SK-N-SH treated with all-trans-retinoic acid at 6 μM for 48 hours (cell line): ENCODE measurements at regions not wholly inside any gene's neighbourhood (a gene's known extent, or its start where the extent isn't known, plus 50 kb on each side); places are given as distances from the start of the nearest gene placed in this dataset.

Experiments used
- CREB5 ChIP-seq: fragments of 250-450 bp; sonication (Bioruptor Pico); IDR thresholded peaks from 2 replicates; pipeline ENCODE4 v1.5.1; 2020; ENCODE audit warnings: low read depth, mild to moderate bottlenecking, moderate library complexity
- ISL1 ChIP-seq: fragments of 250-450 bp; sonication (Bioruptor Pico); IDR thresholded peaks from 2 replicates; pipeline ENCODE4 v2.1.2; 2022; ENCODE audit warnings: mild to moderate bottlenecking, moderate library complexity
- TSHZ2 ChIP-seq: fragments of 250-450 bp; sonication (Bioruptor Pico); IDR thresholded peaks from 2 replicates; pipeline ENCODE4 v1.5.0; 2020; ENCODE audit warnings: mild to moderate bottlenecking, moderate library complexity
- ZC3H10 ChIP-seq: fragments of 250-450 bp; sonication (Bioruptor Pico); IDR thresholded peaks from 2 replicates; pipeline ENCODE4 v1.5.1; 2021; ENCODE audit warnings: mild to moderate bottlenecking, moderate library complexity
- ZFP3 ChIP-seq: fragments of 250-450 bp; sonication (Bioruptor Pico); IDR thresholded peaks from 2 replicates; pipeline ENCODE4 v1.5.0; 2020; ENCODE audit warnings: mild to moderate bottlenecking, moderate library complexity

- TF ChIP-seq ZFP3 (CRISPR knock-in tag) (no peak), TSHZ2 (CRISPR knock-in tag) (no peak), CREB5 (CRISPR knock-in tag) (no peak), ZC3H10 (no peak), ISL1 (no peak)
Observed at GRCh38 chr2:139465789-139466188, 685.6 kb upstream of the NXPH2 start.
